T-helper 22 cell (primary cell): ENCODE measurements at regions not wholly inside any gene's neighbourhood (a gene's known extent, or its start where the extent isn't known, plus 50 kb on each side); places are given as distances from the start of the nearest gene placed in this dataset.

ENCODE experiments used
- DNase-seq: peaks from one replicate; pipeline ENCODE4 v3.0.0-alpha.2; 2020; ENCODE audit warnings: low read depth

GRCh38 chr2:198498516-198498915 lies 694.1 kb downstream of the PLCL1 start:
- no peak for DNase-seq

DNA sequence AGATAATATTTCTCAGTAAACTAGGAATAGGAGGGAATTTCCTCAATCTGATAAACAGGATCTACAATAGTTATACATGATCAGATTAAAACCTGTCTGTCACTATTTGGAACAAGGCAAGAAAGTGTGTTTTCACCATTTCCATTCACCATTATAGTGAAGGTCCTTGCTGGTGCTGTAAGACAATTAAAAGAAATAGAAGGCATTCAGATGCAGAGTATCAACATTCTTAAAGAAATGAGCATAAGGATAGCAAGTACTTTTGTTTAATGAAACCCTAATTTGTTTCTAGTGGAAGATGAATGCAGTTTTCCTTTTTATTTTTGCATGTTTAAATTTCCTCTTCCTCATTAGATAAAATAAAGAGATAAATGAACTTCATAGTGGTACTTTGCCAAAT lies 693.7 kb downstream of the PLCL1 start:
- DNase-seq = no peak

- DNase-seq = no peak
Measured at GRCh38 chr2:198494931-198495330, 690.5 kb downstream of the PLCL1 start.

DNA sequence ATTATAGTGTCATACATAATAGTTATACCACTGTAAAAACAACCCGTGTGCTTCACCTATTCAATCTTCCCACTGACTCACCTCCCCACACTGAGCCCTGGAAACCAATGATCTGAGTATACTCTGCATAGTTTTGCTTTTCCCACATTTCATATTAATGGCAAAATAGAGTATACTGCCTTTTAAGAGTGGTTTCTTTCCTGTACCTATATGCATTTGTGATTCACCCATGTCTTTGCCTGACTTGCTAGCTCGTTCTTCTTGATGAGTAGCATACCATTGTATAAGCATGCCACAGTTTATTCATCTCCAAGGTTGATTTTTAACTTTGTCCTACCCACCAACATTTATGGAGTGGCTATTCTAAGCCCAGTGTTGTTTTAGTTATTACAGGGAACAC lies 686.4 kb downstream of the PLCL1 start:
- DNase-seq = no peak

GRCh38 chr2:198488964-198489363 lies 684.6 kb downstream of the PLCL1 start:
- DNase-seq = no peak

GRCh38 chr2:198483051-198483450 lies 678.7 kb downstream of the PLCL1 start:
- DNase-seq = no peak

DNA sequence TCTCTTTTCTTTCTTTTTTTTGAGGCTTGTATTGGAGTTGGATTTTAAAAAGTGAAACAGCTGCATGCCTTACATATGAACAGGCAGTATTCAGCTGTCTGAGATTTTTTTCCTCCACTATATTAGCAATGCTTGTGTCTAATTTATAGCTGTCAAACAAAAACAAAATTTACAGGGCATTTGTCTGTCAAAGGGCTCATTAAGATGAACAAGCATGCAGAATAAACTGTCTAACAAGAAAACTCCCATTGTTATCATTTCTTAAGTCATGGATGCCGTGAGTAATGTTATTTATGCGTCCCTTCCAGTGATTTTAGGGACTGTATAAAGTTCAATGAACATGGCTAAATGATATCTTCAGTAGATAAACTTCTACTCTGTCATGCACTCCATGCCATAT lies 674.7 kb downstream of the PLCL1 start:
- no peak for DNase-seq

- DNase-seq = no peak
Measured at GRCh38 chr2:198478361-198478760, 674.0 kb downstream of the PLCL1 start.

DNA sequence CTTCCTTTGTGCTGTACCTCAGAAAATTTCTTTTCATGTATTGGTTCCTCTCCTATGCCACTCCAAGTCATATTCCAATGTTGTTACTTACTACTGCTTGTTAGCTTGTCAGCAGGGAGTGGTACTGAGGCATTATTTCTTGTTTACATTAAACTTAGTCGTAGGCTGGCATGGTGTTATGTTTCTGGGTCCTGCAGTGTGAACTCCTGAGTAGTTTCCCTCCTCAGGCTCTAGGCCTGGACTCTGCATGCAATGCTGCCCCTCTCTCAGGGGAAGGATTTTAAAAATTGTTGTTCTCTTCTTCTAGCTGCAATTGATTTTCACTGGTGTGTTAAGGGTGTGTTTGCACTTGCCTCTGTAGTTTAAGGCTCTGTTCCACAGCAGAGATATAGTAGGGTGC lies 671.6 kb downstream of the PLCL1 start:
- DNase-seq = no peak

DNA sequence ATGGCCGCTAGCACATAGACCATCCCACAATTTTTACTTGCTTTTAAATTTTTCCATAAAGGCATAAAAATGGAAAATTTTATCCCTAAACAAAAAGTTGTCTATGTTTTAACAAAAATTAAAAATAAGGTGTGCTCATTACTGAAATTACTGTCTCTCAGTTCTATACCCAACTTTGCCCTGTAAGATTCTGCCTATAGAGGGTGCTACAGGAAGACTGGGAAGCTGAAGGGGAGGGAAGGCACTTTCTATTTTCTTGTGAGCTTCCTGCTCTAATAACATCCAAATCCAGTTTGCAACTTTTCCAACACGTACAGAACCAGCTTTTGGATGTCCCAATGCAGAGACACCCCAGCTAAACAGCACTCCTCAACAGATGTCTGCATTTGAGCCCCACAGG lies 666.9 kb downstream of the PLCL1 start:
- no peak for DNase-seq

- no peak for DNase-seq
Measured at GRCh38 chr2:198468136-198468535, 663.7 kb downstream of the PLCL1 start.

DNA sequence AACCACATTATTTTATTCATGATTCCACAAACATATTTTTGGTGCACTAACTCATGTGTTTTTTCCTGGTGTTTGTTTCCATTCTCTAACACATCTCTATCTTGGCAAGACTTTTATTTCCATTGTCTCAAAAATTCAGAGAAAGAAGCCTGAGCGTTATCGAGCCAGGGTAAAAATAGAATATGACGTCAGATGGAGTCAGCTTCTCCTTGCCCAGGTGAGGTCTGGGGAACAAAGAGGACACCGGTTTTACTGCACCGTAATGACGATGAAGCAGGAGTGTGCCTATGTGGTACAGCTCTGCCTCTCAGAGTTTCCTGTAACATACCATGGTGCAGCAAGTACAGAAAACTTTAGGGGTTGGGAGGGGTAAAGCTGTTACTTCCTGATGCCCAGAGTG lies 661.6 kb downstream of the PLCL1 start:
- DNase-seq = no peak

DNA sequence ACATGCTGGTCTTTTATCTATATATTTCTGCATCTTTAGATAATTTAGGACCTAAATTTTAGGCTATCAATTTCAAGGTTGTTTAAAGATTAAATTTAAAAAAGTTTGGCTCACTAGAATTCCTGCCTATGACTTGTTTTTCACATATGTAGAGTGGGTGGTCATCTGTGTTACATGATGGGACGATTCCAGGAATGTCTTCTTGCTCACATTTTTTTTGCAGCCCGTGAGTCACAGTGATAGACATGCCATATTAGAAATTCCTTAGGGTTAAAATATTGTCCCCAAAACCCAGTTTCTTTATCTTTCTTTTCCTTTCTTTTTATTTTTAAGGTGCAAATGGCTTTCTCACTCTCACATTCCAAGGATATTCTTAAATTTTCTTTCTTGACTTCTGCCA lies 652.0 kb downstream of the PLCL1 start:
- DNase-seq = no peak

DNA sequence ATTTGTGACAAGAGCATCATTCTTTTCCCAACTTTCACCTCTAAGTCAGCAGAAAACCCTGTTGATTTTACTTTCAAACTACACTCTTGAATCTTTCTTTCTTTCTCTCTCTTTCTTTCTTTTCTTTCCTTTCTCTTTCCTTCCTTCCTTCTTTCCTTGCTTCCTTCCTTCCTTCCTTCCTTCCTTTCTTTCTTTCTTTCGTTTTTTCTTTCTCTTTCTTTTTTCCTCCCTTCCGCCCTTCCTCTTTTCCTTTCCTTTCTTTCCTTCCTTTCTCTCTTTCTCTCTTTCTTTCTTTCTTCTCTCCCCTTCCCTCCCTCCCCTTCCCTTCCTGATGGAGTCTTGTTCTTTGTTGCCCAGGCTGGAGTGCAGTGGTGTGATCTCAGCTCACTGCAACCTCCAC lies 649.5 kb downstream of the PLCL1 start:
- DNase-seq = no peak

- DNase-seq = no peak
Measured at GRCh38 chr2:198452327-198452726, 647.9 kb downstream of the PLCL1 start.

DNA sequence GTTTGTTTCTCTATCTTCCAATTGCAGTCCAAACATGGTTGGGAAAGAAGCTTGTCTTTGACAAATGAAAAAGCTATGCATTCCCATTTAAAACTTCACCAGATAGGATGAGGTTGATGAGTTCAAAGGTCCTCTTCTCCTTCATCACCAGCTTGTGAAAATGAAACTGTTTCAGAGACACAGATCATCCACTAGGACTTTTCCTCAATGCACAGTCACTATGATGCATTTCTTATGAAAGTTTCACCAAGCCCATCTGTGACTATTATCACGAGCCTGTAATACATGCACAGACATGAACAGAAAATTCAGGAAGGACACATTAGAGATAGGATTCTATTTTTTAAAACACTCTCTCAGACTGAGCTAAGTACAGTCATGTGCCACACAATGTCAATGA lies 644.4 kb downstream of the PLCL1 start:
- DNase-seq = no peak

- no peak for DNase-seq
Measured at GRCh38 chr2:198444800-198445287, 640.5 kb downstream of the PLCL1 start.

GRCh38 chr2:198441901-198442300 lies 637.5 kb downstream of the PLCL1 start:
- DNase-seq = no peak

- DNase-seq = no peak
Measured at GRCh38 chr2:198441246-198441645, 636.9 kb downstream of the PLCL1 start.

DNA sequence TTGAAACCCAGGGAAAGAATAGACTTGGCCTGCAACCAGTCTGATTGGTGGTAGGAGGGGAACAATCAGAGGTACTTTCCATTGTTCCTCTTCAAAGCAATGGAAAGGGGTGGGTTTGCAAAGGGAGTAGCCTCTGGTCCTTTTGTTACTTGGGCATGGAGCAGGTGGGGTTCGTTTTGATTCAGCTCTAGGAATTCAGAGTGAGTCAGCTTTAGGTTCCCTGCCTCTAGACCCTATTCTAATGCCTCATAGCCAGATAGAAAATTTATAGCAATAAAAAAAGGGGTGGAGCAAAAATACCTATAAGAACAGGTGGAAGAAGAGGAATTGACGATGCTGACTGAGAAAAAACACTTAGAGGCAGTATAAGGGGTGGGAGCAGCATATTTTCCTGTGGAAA lies 636.4 kb downstream of the PLCL1 start:
- DNase-seq = no peak

- no peak for DNase-seq
Measured at GRCh38 chr2:198438331-198438730, 633.9 kb downstream of the PLCL1 start.

- no peak for DNase-seq
Measured at GRCh38 chr2:198424112-198424511, 619.7 kb downstream of the PLCL1 start.

DNA sequence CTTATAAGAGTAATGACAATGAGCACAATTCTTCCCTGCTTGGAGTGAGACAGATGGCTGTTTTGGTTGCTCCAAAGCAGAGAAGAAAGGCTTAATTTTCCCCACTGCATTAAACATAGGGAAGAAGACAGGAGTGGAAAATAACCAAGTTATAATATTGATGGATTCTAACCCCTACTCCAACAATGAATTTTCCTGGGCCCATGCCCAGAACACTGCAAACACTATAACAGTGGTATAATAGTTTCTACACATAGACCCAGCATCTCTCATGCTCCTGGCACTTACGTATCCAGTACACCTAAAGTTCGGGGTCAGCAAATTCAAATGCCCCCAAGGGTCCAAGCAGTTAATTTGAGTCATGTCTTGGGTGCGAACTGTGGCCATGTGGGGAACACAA lies 613.4 kb downstream of the PLCL1 start:
- no peak for DNase-seq

DNA sequence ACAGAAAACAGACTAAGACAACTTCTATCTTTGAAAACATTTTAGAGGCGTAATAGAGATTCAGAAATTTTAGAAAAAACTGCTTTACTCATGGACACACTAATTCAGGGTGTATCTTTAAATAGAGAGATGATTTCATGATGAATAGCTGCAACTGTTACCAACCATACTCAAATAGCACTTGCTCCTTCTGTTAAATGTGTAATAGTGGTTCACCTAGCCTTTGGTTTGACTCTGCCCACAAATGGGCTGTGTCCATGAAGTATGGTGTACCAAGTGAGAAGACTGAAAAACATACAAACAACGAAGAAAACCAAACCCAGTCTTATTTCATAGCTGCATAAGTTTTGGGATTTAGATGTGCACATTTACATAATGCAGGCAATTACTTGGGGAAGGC lies 610.6 kb downstream of the PLCL1 start:
- no peak for DNase-seq

- DNase-seq = no peak
Measured at GRCh38 chr2:198411936-198412335, 607.5 kb downstream of the PLCL1 start.
